ENCODE measurements at regions not wholly inside any gene's neighbourhood (a gene's known extent, or its start where the extent isn't known, plus 50 kb on each side); places are given as distances from the start of the nearest gene placed in this dataset.
A peak's percentile ranks its signal among the peaks of the same experiment; 100 is the strongest.

GRCh38 chr12:85616201-85616600 is 220.0 kb downstream of the RASSF9 start:
- no peak for TF ChIP-seq CTCF (IDR thresholded peaks at IDR 0.05; ENCODE audit: control insufficient read depth, insufficient read depth, low read depth, low read length, missing control alignments)
- no peak overlapping the region for H3K4me3 ChIP-seq (ENCODE audit: control insufficient read depth, low read depth, low read length)
- DNase-seq (ENCODE audit: low read depth): no peak

DNA sequence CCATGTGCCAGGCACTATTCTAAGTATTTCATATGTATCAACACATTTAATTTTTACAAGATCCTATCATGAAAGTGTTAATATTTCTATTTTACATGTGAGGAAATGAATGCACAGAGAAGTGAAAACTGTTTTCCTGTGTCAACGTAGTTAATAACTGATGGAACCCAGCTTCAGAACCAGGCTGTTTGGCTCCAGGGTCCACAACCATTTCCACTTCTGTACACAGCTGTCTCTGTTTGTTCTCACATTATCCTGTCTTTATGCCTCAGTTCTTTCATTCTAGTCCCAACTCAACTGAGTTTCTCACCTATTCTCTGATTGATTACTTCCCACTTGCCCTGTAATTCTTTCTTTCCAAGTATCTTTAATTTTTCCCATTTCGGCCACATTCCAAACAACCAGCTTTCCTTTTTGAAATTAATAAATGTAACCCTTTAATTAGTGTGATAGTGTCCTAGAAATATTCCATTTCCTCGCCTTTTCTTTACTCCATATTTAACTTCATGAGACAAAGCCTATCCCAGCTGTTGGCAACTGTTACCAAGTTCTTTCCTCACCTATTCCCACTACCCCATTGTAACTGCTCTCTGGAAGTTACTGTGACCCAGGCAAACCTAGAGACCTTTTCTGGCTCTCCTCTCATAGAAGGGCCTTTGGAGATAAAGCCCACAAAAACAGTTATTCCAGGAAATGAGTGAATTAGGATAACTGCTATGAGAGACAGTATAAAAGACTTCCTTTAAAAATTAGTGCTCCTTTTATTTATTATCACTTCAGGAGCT is 218.7 kb downstream of the RASSF9 start:
- no peak overlapping the region for H3K4me3 ChIP-seq (ENCODE audit: control insufficient read depth, low read depth, low read length)
- DNase-seq (ENCODE audit: low read depth): no peak
- no peak for TF ChIP-seq CTCF (IDR thresholded peaks at IDR 0.05; ENCODE audit: control insufficient read depth, insufficient read depth, low read depth, low read length, missing control alignments)

DNA sequence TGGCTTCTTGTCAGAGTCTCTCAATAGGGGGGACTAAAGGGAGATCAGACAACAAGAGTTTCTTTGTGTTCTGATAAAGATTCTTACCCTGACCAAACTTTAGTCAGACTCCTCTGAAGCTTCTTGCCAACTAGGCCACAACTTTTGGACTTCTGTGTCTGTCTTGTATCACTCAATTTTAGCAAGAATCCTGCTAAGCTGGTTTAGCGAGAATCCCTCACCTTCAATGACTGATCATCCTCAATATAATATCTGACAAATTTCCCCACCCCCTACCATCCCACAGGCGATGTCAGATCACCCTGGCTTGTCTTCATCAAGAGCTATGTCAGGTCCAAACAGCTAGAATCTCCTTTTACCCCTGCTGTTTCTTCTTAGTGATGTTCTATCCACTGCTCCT is 215.2 kb downstream of the RASSF9 start:
- DNase-seq (ENCODE audit: low read depth): no peak
- no peak overlapping the region for H3K4me3 ChIP-seq (ENCODE audit: control insufficient read depth, low read depth, low read length)
- no peak for TF ChIP-seq CTCF (IDR thresholded peaks at IDR 0.05; ENCODE audit: control insufficient read depth, insufficient read depth, low read depth, low read length, missing control alignments)

DNA sequence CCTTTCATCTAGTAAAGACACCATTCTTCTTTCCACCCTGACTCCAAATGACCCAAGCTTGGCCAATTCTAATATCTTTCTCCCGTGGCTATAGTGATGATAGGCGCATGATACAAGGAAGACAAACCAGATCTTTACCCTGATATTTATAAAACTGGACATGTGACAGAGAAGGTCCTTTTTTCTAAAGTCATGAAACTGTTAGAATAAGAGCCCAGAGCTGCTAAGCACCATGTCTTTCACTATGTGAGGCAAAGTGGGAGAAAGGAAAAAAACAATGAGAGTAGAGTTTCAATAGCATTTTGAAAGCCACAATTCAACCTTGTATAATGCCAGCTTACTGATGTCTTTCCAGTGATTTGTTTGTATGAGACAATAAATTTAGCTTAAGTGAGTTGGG is 212.4 kb downstream of the RASSF9 start:
- no peak overlapping the region for H3K4me3 ChIP-seq (ENCODE audit: control insufficient read depth, low read depth, low read length)
- TF ChIP-seq CTCF (IDR thresholded peaks at IDR 0.05; ENCODE audit: control insufficient read depth, insufficient read depth, low read depth, low read length, missing control alignments): no peak
- DNase-seq (ENCODE audit: low read depth): no peak

GRCh38 chr12:85625467-85625866 is 210.7 kb downstream of the RASSF9 start:
- DNase-seq (ENCODE audit: low read depth): no peak
- TF ChIP-seq CTCF (IDR thresholded peaks at IDR 0.05; ENCODE audit: control insufficient read depth, insufficient read depth, low read depth, low read length, missing control alignments): no peak
- no peak overlapping the region for H3K4me3 ChIP-seq (ENCODE audit: control insufficient read depth, low read depth, low read length)

DNA sequence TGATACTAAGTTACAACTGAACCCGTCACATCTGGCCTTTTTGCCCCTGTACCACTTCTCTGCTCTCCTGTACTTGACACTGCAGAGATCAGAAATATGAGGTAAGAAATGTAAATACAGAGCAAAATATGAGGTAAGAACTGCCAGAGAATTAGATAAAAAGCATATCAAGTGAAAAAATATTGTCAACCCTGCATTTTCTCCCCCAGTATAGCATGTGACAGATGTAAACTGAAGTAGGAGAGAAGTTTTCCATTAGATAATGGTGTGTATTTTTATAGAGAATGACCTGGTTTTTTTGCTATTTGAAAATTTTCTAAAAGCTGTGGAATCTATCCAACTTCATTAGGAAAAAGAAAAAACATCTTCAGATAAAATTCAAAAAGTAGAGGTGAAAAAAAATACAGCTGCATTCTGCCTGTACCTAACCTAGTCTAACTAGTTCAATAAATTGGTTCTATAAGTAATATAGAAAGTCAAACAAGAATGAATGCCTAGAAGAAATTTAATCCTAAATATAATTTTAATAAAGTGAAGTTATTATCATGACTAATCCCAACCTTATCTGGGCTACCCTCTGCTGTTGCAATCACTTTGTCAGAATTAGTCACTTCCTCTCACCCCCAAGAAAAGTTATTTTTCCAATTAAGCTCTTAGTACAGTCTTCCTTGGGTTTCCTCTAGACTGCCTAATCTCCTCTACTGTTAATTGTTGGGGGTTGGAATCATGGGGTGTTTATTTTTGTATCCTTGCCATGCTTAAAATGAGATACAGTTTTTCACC is 210.0 kb downstream of the RASSF9 start:
- peak; percentile 47 for DNase-seq (ENCODE audit: low read depth)

More for the DNA sequence above, 210.0 kb downstream of the RASSF9 start:
- H3K4me3 ChIP-seq (ENCODE audit: control insufficient read depth, low read depth, low read length): no peak overlapping the region
- TF ChIP-seq CTCF (IDR thresholded peaks at IDR 0.05; ENCODE audit: control insufficient read depth, insufficient read depth, low read depth, low read length, missing control alignments): no peak

Measured in AG09309 (cell line).